ENCODE measurements at regions not wholly inside any gene's neighbourhood (a gene's known extent, or its start where the extent isn't known, plus 50 kb on each side); places are given as distances from the start of the nearest gene placed in this dataset.
"Not testable (repeated sequence)": the region's sequence is repeated elsewhere in the genome, so short reads cannot be mapped to it uniquely, and the experiment has no call there.

- Mint-ChIP-seq H3K4me1 (ENCODE audit: low read depth) (no peaks in the 10 kb centered on the region), H3K27ac (no peak overlapping the region), H3K27me3 (no peaks in the 10 kb centered on the region), H3K9me3 (peaks cover 14% of the 10 kb centered on the region), H3K4me3 (no peak overlapping the region), H3K36me3 (ENCODE audit: low read depth) (no peaks in the 10 kb centered on the region)
- Histone ChIP-seq H3K36me3 (ENCODE audit: insufficient read depth, low read length) (no peaks in the 10 kb centered on the region), H3K27ac (ENCODE audit: low read depth in 1 of 2, low read length in 2 of 2) (no peak overlapping the region), H3K4me1 (ENCODE audit: insufficient read depth, low read length) (no peaks in the 10 kb centered on the region), H3K9me3 (ENCODE audit: control insufficient read depth in 1 of 2, insufficient read depth in 1 of 2, low read length in 2 of 2) (peaks cover 0 to 4% of the 10 kb centered on the region in 2 experiments), H3K4me3 (ENCODE audit: low read length) (no peak overlapping the region), H3K27me3 (ENCODE audit: control insufficient read depth in 1 of 2, insufficient read depth in 2 of 2, low read length in 2 of 2) (no peaks in the 10 kb centered on the region)
- DNase-seq (no peak), ATAC-seq (ENCODE audit: poor library complexity) (no peak)
- CTCF ChIA-PET, result no interaction called here
- POLR2A ChIA-PET, result no interaction called here
- TF ChIP-seq, protein P1, sequence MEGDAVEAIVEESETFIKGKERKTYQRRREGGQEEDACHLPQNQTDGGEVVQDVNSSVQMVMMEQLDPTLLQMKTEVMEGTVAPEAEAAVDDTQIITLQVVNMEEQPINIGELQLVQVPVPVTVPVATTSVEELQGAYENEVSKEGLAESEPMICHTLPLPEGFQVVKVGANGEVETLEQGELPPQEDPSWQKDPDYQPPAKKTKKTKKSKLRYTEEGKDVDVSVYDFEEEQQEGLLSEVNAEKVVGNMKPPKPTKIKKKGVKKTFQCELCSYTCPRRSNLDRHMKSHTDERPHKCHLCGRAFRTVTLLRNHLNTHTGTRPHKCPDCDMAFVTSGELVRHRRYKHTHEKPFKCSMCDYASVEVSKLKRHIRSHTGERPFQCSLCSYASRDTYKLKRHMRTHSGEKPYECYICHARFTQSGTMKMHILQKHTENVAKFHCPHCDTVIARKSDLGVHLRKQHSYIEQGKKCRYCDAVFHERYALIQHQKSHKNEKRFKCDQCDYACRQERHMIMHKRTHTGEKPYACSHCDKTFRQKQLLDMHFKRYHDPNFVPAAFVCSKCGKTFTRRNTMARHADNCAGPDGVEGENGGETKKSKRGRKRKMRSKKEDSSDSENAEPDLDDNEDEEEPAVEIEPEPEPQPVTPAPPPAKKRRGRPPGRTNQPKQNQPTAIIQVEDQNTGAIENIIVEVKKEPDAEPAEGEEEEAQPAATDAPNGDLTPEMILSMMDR (IDR thresholded peaks at IDR 0.05), result no peak
- intact Hi-C loops (cut with DNase I, micrococcal nuclease), result no loop called here
These were observed 87.2 kb upstream of the DIO2 start for GRCh38 chr14:80298491-80299017.

- H3K27ac ChIP-seq (ENCODE audit: low read depth in 1 of 2, low read length in 2 of 2), result no peak overlapping the region
- H3K9me3 Mint-ChIP-seq, result peaks cover 6% of the 10 kb centered on the region
- POLR2A ChIA-PET, result no interaction called here
- H3K36me3 ChIP-seq (ENCODE audit: insufficient read depth, low read length), result no peaks in the 10 kb centered on the region
- no peaks in the 10 kb centered on the region for H3K4me1 Mint-ChIP-seq (ENCODE audit: low read depth)
- H3K36me3 Mint-ChIP-seq (ENCODE audit: low read depth), result no peaks in the 10 kb centered on the region
- H3K4me1 ChIP-seq (ENCODE audit: insufficient read depth, low read length), result no peaks in the 10 kb centered on the region
- no peak overlapping the region for H3K27ac Mint-ChIP-seq
- TF ChIP-seq, protein P1 (IDR thresholded peaks at IDR 0.05), result no peak
- ATAC-seq (ENCODE audit: poor library complexity) (no peak), DNase-seq (no peak)
- no peaks in the 10 kb centered on the region for H3K27me3 ChIP-seq (ENCODE audit: control insufficient read depth in 1 of 2, insufficient read depth in 2 of 2, low read length in 2 of 2)
- no peak overlapping the region for H3K4me3 ChIP-seq (ENCODE audit: low read length)
- intact Hi-C loops (cut with DNase I, micrococcal nuclease), result no loop called here
- H3K4me3 Mint-ChIP-seq, result no peak overlapping the region
- CTCF ChIA-PET, result no interaction called here
- H3K27me3 Mint-ChIP-seq, result no peaks in the 10 kb centered on the region
- H3K9me3 ChIP-seq (ENCODE audit: control insufficient read depth in 1 of 2, insufficient read depth in 1 of 2, low read length in 2 of 2), result peaks cover 0 to 3% of the 10 kb centered on the region in 2 experiments
These were observed 79.8 kb upstream of the DIO2 start for GRCh38 chr14:80291101-80291500.

DNA sequence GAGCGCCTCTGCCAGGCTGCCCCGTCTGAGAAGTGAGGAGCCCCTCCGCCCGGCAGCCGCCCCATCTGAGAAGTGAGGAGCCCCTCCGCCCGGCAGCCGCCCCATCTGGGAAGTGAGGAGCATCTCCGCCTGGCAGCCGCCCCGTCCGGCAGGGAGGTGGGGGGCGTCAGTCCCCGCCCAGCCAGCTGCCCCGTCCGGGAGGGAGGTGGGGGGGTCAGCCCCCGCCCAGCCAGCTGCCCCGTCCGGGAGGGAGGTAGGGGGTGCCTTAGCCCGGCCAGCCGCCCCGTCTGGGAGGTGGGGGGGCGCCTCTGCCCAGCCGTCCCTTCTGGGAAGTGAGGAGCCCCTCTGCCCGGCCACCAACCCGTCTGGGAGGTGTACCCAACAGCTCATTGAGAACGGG lies 75.4 kb upstream of the DIO2 start:
- H3K9me3 Mint-ChIP-seq; H3K27ac ChIP-seq (ENCODE audit: low read depth in 1 of 2, low read length in 2 of 2); DNase-seq; H3K36me3 ChIP-seq (ENCODE audit: insufficient read depth, low read length); ATAC-seq (ENCODE audit: poor library complexity); intact Hi-C loops (cut with DNase I, micrococcal nuclease); H3K4me1 Mint-ChIP-seq (ENCODE audit: low read depth); H3K4me1 ChIP-seq (ENCODE audit: insufficient read depth, low read length); CTCF ChIA-PET; POLR2A ChIA-PET; H3K4me3 ChIP-seq (ENCODE audit: low read length); H3K36me3 Mint-ChIP-seq (ENCODE audit: low read depth); H3K4me3 Mint-ChIP-seq; H3K27me3 Mint-ChIP-seq; H3K27me3 ChIP-seq (ENCODE audit: control insufficient read depth in 1 of 2, insufficient read depth in 2 of 2, low read length in 2 of 2); H3K9me3 ChIP-seq (ENCODE audit: control insufficient read depth in 1 of 2, insufficient read depth in 1 of 2, low read length in 2 of 2); H3K27ac Mint-ChIP-seq: not testable (repeated sequence)

DNA sequence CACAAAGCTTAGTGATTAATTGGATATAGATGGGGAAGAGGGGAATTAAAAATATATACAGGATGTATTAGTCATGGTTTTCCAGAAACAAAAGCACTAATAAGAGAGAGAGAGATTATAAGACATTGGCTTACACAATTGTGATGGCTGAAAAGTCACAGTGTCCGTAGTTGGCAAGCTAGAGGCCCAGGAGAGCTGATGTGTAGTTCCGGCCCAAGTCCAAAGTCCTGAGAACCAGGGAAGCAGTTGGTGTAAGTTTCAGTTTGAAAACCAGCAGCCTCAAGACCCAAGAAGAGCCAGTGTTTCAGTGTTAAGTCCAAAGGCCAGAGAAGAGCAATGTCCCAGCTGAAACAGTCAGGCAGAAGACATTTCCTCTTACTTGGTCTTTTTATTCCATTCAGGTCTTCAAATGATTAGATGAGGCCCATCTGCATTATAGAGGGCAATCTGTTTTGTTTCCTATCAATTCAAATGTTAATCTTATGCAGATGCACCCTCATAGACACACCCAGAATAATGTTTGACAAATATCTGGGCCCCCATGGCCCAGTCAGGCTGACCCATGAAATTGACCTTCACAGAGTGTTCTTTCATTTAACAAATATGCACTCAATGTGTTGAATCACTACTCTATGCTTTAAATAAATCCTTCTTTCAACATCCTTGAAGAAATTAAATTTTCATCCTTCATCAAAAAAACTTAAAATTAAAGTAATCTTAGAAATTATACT lies 67.2 kb upstream of the DIO2 start:
- Histone ChIP-seq H3K9me3 (ENCODE audit: control insufficient read depth in 1 of 2, insufficient read depth in 1 of 2, low read length in 2 of 2) (no peaks in the 10 kb centered on the region), H3K27ac (ENCODE audit: low read depth in 1 of 2, low read length in 2 of 2) (no peak overlapping the region), H3K4me1 (ENCODE audit: insufficient read depth, low read length) (no peaks in the 10 kb centered on the region), H3K27me3 (ENCODE audit: control insufficient read depth in 1 of 2, insufficient read depth in 2 of 2, low read length in 2 of 2) (no peaks in the 10 kb centered on the region), H3K36me3 (ENCODE audit: insufficient read depth, low read length) (no peaks in the 10 kb centered on the region), H3K4me3 (ENCODE audit: low read length) (no peak overlapping the region)
- no peak overlapping the region for H3K27ac Mint-ChIP-seq
- POLR2A ChIA-PET, result no interaction called here
- no peaks in the 10 kb centered on the region for H3K36me3 Mint-ChIP-seq (ENCODE audit: low read depth)
- no peaks in the 10 kb centered on the region for H3K9me3 Mint-ChIP-seq
- ATAC-seq (ENCODE audit: poor library complexity), result no peak
- CTCF ChIA-PET, result no interaction called here
- no peaks in the 10 kb centered on the region for H3K4me1 Mint-ChIP-seq (ENCODE audit: low read depth)
- no peak overlapping the region for H3K4me3 Mint-ChIP-seq
- no peaks in the 10 kb centered on the region for H3K27me3 Mint-ChIP-seq
- DNase-seq, result no peak
- TF ChIP-seq, protein P1 (IDR thresholded peaks at IDR 0.05), result no peak
- intact Hi-C loops (cut with DNase I, micrococcal nuclease), result no loop called here

Data from CD4-positive, alpha-beta T cell (primary cell).